T follicular helper cell (primary cell): ENCODE measurements at regions not wholly inside any gene's neighbourhood (a gene's known extent, or its start where the extent isn't known, plus 50 kb on each side); places are given as distances from the start of the nearest gene placed in this dataset.

Experiments used
- DNase-seq: peaks from one replicate; pipeline ENCODE4 v3.0.0-alpha.2; 2020; ENCODE audit warnings: low read depth

DNA sequence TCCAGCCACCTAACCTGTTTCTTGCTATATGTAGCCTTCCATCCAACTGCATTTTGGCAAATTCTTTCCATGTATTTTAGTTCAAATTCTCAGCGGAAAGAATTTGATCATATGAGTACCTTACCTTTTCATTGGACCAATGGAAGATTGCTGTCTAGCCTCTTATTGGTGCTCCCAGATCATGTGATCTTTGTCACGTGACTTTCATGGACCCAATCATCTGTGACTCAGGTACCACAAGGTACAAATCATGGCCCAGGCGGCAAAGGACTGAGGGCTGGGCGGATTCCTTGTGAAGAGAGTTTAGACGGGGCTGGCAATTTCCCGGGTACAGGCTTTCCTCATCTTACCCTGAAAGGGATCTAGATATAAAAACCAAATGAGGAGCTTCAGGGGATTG is 85.9 kb upstream of the TBX20 start:
- no peak for DNase-seq

DNA sequence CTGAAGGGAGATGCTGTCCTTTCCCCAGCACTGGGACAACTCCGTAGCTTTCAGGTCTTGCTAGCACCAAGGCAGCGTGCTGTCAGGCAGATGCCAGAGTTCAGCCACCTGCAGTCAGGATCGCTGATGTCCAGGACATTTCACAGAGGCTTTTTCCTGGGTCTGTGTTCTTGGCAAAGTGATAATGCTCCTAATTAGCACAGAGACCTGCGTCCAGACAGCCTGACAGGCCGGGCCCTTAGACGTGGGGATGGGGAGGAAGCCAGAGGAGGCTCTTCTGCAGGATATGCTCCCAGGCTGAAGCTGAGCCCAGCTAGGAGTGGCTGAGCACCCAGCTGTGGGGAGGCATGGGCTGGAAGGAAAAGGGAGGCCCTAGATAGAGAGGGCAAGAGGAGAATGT is 82.5 kb upstream of the TBX20 start:
- no peak for DNase-seq

DNA sequence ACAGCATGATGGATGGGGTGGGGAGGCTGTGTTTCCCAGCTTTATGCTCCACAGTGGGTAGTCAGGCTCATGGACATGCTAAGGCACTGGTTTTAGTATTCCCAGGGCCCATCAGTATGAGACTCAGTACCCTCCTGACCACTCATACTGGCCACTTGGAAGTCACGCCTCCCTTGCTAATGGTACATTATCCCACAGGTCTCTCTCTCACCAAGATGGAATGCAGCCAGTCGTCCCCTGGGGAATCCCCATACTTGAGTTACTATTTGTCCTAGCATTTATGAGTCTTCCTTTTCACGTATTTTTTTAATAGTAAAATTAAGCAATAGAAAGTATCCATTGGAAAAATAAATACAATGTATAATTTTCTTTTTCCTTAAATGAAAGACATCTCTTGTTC is 80.6 kb upstream of the TBX20 start:
- DNase-seq: no peak

DNA sequence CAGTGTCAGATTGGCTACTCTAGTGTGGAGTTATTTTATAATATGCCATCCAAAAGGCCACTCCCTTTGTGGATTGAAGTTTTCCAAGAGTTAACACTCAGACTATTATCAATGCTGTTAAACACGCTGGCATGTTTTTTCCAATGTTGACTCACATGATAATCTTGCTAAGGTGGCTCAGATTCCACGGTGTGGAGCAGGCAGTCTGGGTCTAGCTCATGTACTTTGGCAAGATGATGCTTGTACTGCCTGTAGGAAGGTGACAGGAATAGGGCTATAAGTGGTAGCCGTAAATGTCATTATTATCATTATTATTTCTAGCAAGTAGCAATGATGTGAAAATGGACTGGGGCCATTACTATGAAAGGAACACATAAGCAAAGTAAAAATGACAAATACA is 79.4 kb upstream of the TBX20 start:
- no peak for DNase-seq

DNA sequence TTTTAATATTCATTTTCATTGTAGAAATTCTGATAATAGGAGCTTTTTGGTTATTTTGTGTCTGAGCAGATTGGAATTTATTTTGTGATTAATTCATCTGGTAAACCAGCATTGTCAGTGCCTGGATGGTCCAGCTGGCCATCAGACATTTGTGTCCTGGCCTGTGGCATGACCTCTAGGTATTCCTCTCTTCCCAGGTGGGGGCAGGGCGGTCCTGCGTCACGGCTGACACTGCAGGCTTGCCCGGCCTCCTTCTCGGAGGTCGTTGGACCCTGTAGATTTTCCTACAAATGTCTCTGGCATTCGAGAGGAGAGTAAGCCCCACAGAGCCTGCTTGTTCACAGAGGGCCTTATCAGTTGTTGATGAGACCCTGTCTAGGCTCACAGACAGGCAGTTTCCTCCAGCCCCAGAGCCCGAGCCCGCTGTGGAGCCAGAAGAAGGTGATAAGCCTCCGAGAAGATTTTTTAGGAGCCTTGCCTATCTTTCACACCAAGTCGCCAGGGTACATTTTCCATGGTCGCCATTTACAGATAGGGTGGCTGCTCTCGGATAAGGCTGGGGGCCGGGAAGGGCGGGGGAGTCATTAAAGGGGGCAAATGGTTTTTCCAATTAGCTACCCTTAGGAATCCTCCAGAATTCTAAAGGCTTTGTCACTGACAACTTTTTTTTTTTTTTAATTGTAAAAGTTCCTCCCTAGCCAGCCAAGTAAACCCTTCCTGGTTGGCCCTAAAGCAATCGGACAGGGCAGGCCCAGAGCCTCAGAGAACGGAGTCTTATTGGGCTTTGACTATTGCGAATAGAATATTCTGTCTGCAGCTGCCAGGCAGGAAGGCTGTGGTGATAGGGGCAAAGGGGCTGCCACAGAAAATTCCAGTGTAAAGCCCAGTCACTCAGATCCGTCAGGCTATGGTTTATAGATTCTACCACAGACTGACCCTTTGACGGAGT is 78.1 kb upstream of the TBX20 start:
- no peak for DNase-seq

DNA sequence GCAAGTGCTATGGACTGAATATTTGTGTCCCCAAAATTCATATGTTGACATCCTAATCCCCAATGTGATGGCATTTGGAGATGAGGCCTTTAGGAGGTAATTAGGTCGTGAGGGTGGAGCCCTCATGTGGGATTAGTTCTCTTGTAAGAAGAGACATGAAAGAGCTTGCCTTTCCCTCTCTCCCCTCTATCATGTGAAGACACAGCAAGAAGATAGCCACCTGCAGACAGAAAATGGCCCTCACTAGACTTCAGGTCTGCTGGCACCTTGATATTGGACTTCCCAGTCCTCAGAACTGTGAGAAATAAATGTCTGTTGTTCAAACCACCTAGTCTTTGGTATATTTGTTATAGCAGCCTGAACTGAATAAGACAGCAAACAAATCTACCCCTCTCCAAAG is 75.1 kb upstream of the TBX20 start:
- DNase-seq: no peak

DNA sequence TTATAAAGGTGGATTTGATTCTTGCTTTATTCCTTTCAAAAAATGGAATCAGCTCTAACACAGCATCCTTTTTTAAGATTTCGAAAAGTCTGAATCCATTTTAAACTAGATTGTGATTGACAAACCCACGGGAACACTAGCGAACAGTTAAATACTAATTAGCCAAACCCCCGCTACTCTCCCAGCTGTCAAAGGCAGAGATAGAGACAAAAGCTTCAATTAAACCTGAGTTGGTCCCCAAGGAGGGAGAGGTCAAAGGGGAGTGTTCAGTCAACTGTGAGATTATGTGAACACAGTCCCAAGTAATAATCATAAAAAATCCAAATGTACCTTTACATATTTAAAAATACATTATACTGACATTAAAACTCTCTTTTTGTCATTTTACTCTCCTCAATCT is 65.7 kb upstream of the TBX20 start:
- DNase-seq: no peak

DNA sequence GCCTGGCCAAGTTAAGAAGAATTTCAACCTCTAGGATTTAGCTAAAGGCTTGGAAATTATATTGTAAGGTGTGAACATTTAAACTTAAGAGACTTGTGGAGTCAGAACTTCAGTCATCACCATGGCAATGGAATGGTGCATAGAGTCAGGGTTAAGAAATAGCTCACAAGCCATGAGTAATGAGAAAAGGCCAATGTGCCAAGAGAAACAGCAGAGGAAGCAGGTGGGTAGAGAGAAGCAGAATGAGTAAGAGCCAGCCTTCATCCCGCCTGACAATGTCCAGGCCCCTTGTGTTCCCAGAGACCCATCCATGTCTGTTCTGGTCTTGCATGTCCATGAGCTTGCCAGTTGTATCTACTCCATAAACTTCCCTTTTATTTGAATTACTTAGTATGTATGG is 62.6 kb upstream of the TBX20 start:
- no peak for DNase-seq

DNA sequence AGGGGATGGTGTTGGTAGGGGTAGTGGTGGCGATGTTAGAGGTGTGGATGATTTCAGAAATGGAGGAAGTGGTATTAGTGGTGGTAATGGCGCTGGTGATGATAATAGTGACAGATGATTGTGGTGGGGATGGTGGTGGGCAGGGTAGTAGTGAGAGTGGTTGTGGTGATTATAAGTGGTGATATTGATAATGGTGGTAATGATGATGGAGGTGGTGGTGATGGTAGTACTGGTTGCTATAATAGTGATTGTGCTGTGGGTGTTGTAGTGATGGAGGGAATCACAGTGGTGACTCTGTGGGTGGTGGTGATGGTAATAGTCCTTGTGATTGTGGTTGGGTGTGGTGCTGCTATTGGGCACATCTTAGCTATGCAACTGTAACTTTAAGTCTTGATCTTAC is 61.6 kb upstream of the TBX20 start:
- DNase-seq: no peak

DNA sequence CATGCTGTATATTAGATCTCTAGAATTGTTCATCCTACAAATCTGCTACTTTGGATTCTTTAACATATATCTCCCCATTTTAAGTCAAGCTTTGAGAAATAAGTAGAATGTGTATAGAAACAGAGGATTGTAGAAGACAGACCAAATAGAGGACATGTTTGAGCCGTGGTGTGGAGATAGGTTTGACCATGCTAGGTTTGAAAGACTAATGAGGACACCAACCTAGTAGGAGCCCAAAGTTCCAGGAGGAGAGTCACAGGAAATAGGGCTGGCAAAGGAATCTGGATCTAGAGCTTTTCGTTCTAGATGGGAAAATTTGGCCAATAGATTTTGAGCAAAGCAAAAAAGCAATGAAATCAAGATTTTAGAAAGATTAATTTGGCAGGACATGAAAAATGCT is 60.5 kb upstream of the TBX20 start:
- no peak for DNase-seq

DNA sequence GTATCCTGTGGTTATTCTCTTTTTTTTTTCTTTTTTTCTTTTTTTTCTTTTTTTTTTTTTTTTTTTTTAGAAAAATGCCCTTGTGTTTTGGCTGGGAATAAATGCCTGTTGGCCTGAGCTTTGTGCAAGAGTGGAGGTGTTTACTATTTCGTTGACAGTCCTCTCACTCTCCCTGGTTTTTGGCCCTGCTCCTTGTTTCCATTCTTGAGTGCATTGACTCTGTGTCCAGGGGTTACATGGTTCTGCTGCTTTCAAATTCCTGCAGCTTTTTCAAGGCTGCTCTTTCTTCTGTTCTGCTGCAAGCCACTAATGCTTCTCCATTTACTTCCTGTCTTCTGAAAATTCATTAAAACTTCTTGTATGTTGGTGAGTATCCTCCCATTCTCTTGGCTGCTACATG is 59.7 kb upstream of the TBX20 start:
- DNase-seq: no peak
